HG03159 (cell line): ENCODE measurements at regions not wholly inside any gene's neighbourhood (a gene's known extent, or its start where the extent isn't known, plus 50 kb on each side); places are given as distances from the start of the nearest gene placed in this dataset.
"Not testable (repeated sequence)": the region's sequence is repeated elsewhere in the genome, so short reads cannot be mapped to it uniquely, and the experiment has no call there.

Source experiments
- ATAC-seq: cut with Tn5 transposase; IDR thresholded peaks from one replicate; pipeline ENCODE4 v1.9.1; 2021; ENCODE audit warnings: mild to moderate bottlenecking, moderate library complexity; ENCODE audit not compliant: unreplicated experiment

DNA sequence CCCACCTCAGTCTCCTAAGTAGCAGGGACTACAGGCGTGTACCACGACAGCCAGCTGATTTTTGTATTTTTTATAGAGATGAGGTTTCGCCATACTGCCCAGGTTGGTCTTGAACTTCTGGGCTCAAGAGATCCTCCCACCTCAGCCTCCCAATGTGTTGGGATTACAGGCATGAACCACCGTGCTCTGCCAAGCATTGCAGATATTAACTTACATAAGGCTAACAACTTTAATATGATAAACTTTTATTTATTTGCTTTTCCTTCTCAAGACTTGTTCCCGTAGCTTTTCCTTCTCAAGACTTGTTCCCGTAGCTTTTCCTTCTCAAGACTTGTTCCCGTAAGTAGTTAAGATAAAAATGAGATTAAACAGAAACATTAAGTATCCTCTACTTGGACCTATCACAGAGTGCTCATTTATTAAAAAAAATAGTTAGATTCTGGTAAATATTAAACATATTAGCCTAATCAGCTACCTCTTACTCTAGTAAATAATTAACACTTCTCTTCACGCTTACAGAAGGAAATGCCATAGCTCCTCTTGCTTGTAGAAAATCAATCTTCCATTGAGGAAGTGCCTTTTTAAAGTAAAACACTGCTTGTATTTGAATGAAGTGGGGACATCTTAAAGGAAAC, 157.7 kb upstream of the KITLG start:
- ATAC-seq, result no peak

DNA sequence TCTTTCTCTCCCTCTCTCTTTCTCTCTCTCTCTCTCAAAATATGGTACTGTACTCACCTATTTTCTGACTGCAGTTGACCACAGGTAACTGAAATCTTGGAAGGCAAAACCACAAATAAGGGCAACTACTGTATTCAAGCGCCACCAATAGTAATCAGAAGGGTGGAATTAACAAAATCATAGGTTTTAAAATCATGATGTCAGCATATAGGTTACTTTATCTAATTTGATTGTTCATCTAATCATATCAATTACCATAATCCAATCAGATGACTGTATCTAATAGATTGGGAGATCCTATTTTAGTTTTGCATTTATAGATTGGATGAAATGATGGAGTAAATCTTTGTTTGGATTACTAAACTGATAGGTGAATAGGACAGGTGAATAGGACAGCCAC, 155.8 kb upstream of the KITLG start:
- no peak for ATAC-seq

- ATAC-seq, result no peak
Observed at GRCh38 chr12:88733008-88733407, 152.7 kb upstream of the KITLG start.

GRCh38 chr12:88729196-88729595, 148.9 kb upstream of the KITLG start:
- no peak for ATAC-seq

GRCh38 chr12:88726806-88727720, 146.8 kb upstream of the KITLG start:
- no peak for ATAC-seq

DNA sequence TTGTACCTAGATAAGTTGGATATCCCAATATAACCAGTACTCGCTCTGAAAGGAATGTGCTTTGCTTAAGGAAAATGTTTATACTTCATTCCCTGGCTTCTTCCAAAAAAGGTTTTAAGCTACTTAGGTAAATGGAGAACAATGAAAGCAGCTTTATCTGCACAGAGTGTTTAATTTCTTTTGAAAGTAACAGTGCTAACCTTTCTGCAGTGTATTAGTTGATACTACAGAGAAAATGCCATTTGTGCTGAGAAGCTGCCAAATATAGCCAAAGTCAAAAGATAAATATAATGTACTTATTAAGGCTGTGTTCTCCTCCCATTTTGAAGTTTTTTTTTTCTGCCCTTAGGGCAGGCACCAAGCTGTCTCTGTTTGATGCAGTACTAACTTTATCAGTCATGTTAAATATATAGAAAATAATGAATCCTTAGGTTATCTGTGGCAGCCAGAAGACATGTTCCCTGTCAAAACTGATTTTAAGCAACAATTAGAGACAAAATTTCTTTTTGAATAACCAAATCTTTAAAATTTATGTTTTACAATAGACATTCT, 145.4 kb upstream of the KITLG start:
- ATAC-seq, result no peak

DNA sequence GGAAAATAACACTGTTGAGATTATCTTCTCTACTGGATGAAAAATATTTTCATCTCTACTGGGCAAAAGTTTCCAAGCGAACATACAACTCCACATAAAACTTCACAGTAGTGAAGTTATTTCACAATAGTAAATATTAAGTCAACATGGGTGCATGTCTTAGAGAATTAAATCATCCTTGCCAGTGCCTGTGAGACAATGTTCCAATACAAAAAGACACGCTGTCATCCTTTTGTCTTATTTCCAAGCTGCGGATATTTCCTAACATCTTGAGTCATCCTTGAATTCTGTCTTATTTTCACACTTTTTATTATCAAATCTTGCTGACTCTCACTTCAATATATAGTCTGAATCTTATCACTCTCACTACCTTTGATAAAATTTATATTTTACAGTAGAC, 142.9 kb upstream of the KITLG start:
- no peak for ATAC-seq

GRCh38 chr12:88720785-88721650, 140.7 kb upstream of the KITLG start:
- no peak for ATAC-seq

GRCh38 chr12:88720231-88720630, 140.0 kb upstream of the KITLG start:
- no peak for ATAC-seq

DNA sequence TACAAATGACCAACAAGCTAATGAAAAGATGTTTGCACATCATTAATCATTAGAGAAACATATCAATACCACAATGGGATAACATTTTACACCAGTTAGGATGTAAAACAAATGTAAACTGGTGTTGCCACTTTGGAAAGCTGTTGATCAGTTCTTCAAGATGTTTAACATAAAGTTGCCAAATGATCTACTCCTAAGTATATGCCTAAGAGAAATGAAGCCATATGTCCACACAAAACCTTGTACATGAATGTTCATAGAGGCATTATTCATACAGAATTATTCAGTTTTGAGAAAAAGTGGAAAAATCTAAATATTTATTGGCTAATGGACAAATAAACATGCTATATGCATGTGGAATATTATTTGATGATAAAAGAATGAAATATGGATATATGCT, 136.9 kb upstream of the KITLG start:
- ATAC-seq, result no peak

GRCh38 chr12:88716240-88716639, 136.0 kb upstream of the KITLG start:
- ATAC-seq, result no peak

GRCh38 chr12:88715673-88716072, 135.4 kb upstream of the KITLG start:
- no peak for ATAC-seq

- ATAC-seq, result not testable (repeated sequence)
Observed at GRCh38 chr12:88714263-88714882, 134.1 kb upstream of the KITLG start.

DNA sequence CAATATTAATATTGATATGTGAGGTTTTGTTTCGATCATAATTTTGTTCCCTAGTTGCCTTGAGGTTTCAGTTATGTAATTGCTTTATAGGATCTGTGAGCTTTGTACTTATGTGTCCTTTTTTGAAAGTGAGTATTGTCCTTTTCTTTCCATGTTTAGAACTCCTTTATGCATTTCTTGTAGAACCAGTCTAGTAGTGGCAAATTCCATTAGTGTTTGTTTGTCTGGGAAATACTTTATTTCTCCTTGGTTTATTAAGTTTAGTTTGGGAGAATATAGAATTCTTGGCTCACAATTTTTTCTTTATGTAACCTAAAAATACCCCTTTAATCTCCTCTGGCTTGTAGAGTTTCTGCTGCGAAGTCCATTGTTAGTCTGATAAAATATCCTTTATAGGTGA, 127.5 kb upstream of the KITLG start:
- ATAC-seq, result no peak

DNA sequence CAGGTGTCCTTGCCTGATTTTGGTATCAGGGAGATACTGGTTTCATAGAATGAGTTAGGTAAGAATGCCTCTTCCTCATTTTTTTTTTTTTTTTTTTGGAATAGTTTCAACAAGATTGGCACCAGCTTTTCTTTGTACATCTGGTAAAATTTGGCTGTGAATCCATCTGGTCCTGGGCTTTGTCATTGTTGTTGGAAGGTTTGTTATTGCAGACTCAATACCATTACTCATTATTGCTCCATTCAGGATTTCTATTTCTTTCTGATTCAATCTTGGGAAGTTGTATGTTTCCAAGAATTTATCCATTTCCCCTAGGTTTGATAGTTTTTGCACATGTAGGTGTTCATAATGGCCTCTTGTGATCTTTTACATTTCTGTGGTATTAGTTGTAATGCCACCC, 126.0 kb upstream of the KITLG start:
- ATAC-seq, result no peak

DNA sequence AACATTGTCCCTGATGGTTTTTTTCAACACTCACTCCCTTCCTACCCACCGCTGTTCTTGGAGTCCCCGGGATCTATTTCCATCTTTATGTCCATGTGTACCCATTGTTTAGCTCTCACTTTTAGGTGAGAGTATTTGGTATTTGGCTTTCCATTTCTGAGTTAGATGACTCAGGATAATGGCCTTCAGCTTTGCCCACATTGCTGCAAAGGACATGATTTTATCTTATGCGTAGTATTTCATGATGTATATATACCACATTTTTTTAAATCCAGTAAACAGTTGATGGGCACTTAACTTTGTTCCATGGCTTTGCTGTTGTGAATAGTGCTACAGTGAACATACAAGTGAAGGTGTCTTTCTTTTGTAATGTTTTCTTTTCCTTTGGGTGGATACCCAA, 123.5 kb upstream of the KITLG start:
- no peak for ATAC-seq

DNA sequence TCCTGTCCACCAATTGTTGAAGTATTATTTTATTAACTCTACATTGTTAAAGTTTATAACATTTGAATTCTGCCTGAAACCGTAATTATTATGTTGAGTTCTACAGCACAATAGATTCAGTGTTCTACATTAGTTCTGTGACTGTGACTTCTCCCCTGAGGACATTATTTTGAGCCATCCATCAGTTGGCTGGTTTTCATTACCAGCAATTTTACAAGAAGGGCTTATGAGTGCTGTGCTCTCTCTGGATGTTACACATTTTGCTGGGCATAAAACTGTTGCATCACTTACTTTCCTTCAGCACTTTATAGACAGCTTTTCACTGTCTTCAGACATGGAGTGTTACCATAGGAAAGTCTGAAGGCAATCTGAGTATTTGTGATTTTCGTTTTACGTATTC, 118.2 kb upstream of the KITLG start:
- no peak for ATAC-seq

DNA sequence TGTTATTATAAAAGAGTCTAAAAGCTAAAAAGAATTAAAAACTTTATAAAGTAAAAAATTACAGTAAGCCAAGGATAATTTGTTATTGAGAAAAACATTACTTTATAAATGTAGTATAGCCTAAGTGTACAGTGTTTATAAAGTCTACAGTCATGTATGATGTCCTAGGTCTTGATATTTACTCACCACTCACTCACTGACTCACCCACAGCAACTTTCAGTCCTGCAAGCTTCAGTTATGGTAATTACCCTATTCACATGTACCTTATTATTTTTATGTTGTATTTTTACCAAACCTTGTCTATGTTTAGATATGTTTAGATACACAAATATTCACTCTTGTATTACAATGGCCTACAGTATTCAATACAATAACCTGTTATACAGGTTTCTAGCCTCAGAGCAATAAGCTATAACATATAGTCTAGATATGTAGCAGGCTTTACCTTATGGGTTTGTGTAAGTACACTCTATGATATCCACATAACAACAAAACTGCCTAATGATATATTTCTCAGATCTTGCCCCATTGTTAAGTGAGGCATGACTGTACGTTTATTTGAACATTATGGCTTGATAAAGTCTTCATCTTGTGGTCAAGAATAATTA, 113.7 kb upstream of the KITLG start:
- ATAC-seq, result no peak

- ATAC-seq, result no peak
Observed at GRCh38 chr12:88691811-88692210, 111.5 kb upstream of the KITLG start.

DNA sequence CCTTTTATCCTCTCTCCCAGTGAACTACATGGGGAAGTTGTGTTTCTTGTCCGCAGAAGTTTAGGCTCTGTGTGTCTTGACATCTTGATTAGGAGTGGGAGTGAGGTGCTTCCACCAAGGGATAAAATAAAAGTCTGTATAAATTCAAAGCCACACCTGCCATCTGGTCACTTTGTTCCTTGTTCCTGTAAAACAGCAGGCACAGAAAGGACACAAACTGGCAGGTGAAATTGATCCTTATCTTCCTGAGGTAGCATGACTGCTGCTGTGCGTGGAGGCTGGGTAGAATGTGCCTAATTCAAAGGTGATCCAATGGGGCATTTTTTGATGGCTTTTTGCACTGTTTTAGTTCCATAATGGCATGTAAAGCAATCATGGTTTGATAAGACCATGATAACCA, 104.3 kb upstream of the KITLG start:
- no peak for ATAC-seq
